ENCODE measurements at regions not wholly inside any gene's neighbourhood (a gene's known extent, or its start where the extent isn't known, plus 50 kb on each side); places are given as distances from the start of the nearest gene placed in this dataset.

DNA sequence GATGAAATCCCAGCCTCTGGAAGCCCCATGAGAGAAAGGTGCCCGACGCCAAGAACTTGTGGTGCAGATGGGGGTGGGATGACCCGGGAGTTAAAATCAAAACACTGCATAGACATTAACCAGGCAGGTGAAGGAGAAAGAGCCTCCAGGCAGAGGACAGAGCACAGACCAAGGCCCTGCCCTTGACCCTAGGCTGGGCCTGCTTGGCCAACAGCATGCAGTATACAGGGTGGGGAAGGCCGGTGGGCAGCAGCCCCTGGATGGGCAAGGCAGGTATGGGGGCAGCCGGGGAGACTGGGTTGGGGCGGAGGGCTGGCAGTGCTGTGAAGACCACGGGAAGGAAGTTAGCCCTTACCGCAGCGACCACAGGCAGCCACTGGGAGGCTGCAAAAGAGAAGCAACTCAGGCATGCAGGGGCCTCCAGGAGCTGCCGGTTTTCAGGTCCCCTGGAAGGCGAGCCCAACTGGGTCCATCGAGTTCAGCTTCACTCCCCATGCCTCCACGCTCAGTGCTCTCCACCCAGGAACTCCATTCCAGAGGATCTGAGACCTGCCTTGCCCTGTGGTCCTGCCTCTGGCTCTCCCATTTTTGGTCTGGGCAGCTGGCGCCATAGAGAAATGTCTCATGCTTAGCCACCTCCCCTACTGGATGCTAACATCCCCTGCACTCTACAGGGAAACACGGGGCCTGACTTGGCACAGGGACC is 81.2 kb downstream of the C16orf95 start:
- Mint-ChIP-seq H3K4me1 (no peaks in the 10 kb centered on the region), H3K4me3 (no peak overlapping the region), H3K9me3 (peaks cover 19% of the 10 kb centered on the region), H3K27me3 (ENCODE audit: low read depth) (no peaks in the 10 kb centered on the region), H3K27ac (no peak overlapping the region), H3K36me3 (no peaks in the 10 kb centered on the region)
- CTCF ChIA-PET: interaction anchor here (0.6 to 1.4 kb wide), 16 partner anchors 8 to 417 kb away, joined by 3 to 11 read pairs (median 4); no protein-coding TSS in a partner anchor
- no peak for TF ChIP-seq MYBL2 (CRISPR knock-in tag; IDR thresholded peaks at IDR 0.05)
- no peak for TF ChIP-seq TCF7 (CRISPR knock-in tag; IDR thresholded peaks at IDR 0.05; ENCODE audit: low read depth)
- TF ChIP-seq, protein P1, sequence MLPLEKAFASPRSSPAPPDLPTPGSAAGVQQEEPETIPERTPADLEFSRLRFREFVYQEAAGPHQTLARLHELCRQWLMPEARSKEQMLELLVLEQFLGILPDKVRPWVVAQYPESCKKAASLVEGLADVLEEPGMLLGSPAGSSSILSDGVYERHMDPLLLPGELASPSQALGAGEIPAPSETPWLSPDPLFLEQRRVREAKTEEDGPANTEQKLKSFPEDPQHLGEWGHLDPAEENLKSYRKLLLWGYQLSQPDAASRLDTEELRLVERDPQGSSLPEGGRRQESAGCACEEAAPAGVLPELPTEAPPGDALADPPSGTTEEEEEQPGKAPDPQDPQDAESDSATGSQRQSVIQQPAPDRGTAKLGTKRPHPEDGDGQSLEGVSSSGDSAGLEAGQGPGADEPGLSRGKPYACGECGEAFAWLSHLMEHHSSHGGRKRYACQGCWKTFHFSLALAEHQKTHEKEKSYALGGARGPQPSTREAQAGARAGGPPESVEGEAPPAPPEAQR (CRISPR knock-in tag; IDR thresholded peaks at IDR 0.05): no peak
- TF ChIP-seq CBFB (CRISPR knock-in tag; IDR thresholded peaks at IDR 0.05; ENCODE audit: low read depth): no peak
- no peak for TF ChIP-seq MXD4 (CRISPR knock-in tag; IDR thresholded peaks at IDR 0.05; ENCODE audit: borderline replicate concordance)
- TF ChIP-seq, protein P2, sequence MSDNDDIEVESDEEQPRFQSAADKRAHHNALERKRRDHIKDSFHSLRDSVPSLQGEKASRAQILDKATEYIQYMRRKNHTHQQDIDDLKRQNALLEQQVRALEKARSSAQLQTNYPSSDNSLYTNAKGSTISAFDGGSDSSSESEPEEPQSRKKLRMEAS (CRISPR knock-in tag; IDR thresholded peaks at IDR 0.05): no peak
- TF ChIP-seq SP1 (CRISPR knock-in tag; conservative IDR thresholded peaks at IDR 0.05): no peak
- no peak for TF ChIP-seq NFATC4 (CRISPR knock-in tag; IDR thresholded peaks at IDR 0.05)
- TF ChIP-seq, protein P3, sequence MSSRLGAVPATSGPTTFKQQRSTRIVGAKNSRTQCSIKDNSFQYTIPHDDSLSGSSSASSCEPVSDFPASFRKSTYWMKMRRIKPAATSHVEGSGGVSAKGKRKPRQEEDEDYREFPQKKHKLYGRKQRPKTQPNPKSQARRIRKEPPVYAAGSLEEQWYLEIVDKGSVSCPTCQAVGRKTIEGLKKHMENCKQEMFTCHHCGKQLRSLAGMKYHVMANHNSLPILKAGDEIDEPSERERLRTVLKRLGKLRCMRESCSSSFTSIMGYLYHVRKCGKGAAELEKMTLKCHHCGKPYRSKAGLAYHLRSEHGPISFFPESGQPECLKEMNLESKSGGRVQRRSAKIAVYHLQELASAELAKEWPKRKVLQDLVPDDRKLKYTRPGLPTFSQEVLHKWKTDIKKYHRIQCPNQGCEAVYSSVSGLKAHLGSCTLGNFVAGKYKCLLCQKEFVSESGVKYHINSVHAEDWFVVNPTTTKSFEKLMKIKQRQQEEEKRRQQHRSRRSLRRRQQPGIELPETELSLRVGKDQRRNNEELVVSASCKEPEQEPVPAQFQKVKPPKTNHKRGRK (CRISPR knock-in tag; IDR thresholded peaks at IDR 0.05; ENCODE audit: borderline replicate concordance): no peak
- no peak for TF ChIP-seq NR3C1 (CRISPR knock-in tag; conservative IDR thresholded peaks at IDR 0.05; ENCODE audit: low read depth)
- TF ChIP-seq, protein P4, sequence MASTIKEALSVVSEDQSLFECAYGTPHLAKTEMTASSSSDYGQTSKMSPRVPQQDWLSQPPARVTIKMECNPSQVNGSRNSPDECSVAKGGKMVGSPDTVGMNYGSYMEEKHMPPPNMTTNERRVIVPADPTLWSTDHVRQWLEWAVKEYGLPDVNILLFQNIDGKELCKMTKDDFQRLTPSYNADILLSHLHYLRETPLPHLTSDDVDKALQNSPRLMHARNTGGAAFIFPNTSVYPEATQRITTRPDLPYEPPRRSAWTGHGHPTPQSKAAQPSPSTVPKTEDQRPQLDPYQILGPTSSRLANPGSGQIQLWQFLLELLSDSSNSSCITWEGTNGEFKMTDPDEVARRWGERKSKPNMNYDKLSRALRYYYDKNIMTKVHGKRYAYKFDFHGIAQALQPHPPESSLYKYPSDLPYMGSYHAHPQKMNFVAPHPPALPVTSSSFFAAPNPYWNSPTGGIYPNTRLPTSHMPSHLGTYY (CRISPR knock-in tag; IDR thresholded peaks at IDR 0.05): no peak
- TF ChIP-seq RORB (CRISPR knock-in tag; IDR thresholded peaks at IDR 0.05): no peak
- TF ChIP-seq, protein P5, sequence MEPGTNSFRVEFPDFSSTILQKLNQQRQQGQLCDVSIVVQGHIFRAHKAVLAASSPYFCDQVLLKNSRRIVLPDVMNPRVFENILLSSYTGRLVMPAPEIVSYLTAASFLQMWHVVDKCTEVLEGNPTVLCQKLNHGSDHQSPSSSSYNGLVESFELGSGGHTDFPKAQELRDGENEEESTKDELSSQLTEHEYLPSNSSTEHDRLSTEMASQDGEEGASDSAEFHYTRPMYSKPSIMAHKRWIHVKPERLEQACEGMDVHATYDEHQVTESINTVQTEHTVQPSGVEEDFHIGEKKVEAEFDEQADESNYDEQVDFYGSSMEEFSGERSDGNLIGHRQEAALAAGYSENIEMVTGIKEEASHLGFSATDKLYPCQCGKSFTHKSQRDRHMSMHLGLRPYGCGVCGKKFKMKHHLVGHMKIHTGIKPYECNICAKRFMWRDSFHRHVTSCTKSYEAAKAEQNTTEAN (CRISPR knock-in tag; IDR thresholded peaks at IDR 0.05): no peak
- peak; percentile 35 for DNase-seq (ENCODE audit: low spot score)
- peak; percentile 84 for ATAC-seq
- POLR2A ChIA-PET: no interaction called here

DNA sequence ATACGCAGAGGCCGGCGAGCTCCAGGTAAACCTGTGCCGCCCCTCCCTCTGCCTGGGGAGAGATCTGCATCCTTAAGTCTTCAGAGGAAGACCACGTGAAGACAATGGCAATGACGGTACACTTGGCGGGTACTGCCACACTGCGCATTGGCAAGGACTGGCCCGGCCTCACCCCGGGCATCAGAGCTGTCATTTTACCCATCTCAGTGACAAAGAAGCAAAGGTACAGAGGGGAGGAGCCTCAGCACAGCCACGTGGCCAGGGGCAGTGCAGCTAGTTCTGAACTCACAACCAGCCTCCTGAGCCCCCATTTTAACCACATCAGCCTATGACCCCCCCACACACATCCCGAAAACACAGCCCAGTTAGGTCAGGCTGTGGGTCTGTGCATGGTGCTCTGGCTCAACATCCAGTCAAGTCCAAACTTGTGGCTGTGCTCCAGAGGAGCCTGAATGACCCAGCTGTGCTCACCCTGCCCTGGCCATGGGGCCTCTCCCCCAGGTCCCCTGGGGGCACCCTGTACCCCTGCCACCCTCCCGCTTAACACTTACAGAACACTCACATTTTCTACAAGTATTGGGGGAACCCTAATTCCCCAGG is 80.6 kb downstream of the C16orf95 start:
- no peak overlapping the region for H3K27ac Mint-ChIP-seq
- ATAC-seq: no peak
- no peaks in the 10 kb centered on the region for H3K36me3 Mint-ChIP-seq
- POLR2A ChIA-PET: no interaction called here
- no peak for TF ChIP-seq NFYB (CRISPR knock-in tag; conservative IDR thresholded peaks at IDR 0.05; ENCODE audit: low read depth)
- no peak for TF ChIP-seq ZNF416 (CRISPR knock-in tag; IDR thresholded peaks at IDR 0.05)
- TF ChIP-seq, protein P1 (CRISPR knock-in tag; IDR thresholded peaks at IDR 0.05): no peak
- no peak for TF ChIP-seq JUN (CRISPR knock-in tag; IDR thresholded peaks at IDR 0.05)
- no peak for TF ChIP-seq NR3C1 (CRISPR knock-in tag; conservative IDR thresholded peaks at IDR 0.05; ENCODE audit: low read depth)
- no peak for TF ChIP-seq NFATC4 (CRISPR knock-in tag; IDR thresholded peaks at IDR 0.05)
- TF ChIP-seq ELF4 (CRISPR knock-in tag; IDR thresholded peaks at IDR 0.05; ENCODE audit: low read depth): no peak
- TF ChIP-seq, protein P6, sequence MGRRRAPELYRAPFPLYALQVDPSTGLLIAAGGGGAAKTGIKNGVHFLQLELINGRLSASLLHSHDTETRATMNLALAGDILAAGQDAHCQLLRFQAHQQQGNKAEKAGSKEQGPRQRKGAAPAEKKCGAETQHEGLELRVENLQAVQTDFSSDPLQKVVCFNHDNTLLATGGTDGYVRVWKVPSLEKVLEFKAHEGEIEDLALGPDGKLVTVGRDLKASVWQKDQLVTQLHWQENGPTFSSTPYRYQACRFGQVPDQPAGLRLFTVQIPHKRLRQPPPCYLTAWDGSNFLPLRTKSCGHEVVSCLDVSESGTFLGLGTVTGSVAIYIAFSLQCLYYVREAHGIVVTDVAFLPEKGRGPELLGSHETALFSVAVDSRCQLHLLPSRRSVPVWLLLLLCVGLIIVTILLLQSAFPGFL (CRISPR knock-in tag; IDR thresholded peaks at IDR 0.05; ENCODE audit: borderline replicate concordance): no peak
- TF ChIP-seq MXD4 (CRISPR knock-in tag; IDR thresholded peaks at IDR 0.05; ENCODE audit: borderline replicate concordance): no peak
- TF ChIP-seq, protein P5 (CRISPR knock-in tag; IDR thresholded peaks at IDR 0.05): no peak
- no peak for TF ChIP-seq CREM (CRISPR knock-in tag; IDR thresholded peaks at IDR 0.05)
- TF ChIP-seq GABPB1 (CRISPR knock-in tag; IDR thresholded peaks at IDR 0.05): no peak
- TF ChIP-seq FOXK1 (CRISPR knock-in tag; IDR thresholded peaks at IDR 0.05): no peak
- TF ChIP-seq SMAD3 (CRISPR knock-in tag; IDR thresholded peaks at IDR 0.05; ENCODE audit: borderline replicate concordance): no peak
- CTCF ChIA-PET: interaction anchor here (0.6 to 1.4 kb wide), 15 partner anchors 9 to 417 kb away, joined by 3 to 11 read pairs (median 4); no protein-coding TSS in a partner anchor
- DNase-seq (ENCODE audit: low spot score): no peak
- peaks cover 15% of the 10 kb centered on the region for H3K9me3 Mint-ChIP-seq
- H3K4me1 Mint-ChIP-seq: no peaks in the 10 kb centered on the region
- no peak overlapping the region for H3K4me3 Mint-ChIP-seq
- H3K27me3 Mint-ChIP-seq (ENCODE audit: low read depth): no peaks in the 10 kb centered on the region
